GM18499 (cell line): ENCODE measurements at regions not wholly inside any gene's neighbourhood (a gene's known extent, or its start where the extent isn't known, plus 50 kb on each side); places are given as distances from the start of the nearest gene placed in this dataset.

Source experiments
- ATAC-seq: cut with Tn5 transposase; IDR thresholded peaks from one replicate; pipeline ENCODE4 v1.9.1; 2021; ENCODE audit warnings: moderate number of reproducible peaks; ENCODE audit not compliant: insufficient read depth, unreplicated experiment

DNA sequence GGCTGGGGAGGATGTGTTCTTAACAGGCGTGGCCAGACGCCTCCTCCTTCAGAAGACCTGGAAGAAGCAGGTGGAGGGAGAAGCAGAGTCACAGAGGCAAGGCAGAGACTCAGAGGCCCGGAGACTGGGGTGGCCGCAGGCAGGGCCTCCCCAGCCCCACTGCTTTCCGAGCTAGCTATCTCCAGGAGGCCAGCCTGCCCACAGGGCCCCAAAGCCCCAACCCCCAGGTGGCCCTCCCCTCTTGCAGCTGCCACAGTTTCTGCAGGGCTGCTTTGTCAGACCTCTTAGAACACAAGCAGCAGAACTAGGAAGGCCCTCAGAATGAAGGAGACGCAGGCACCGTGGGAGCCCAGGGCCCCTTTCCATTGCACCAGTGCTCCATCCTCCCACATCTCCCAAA, 69.0 kb upstream of the MLN start:
- ATAC-seq = no peak

DNA sequence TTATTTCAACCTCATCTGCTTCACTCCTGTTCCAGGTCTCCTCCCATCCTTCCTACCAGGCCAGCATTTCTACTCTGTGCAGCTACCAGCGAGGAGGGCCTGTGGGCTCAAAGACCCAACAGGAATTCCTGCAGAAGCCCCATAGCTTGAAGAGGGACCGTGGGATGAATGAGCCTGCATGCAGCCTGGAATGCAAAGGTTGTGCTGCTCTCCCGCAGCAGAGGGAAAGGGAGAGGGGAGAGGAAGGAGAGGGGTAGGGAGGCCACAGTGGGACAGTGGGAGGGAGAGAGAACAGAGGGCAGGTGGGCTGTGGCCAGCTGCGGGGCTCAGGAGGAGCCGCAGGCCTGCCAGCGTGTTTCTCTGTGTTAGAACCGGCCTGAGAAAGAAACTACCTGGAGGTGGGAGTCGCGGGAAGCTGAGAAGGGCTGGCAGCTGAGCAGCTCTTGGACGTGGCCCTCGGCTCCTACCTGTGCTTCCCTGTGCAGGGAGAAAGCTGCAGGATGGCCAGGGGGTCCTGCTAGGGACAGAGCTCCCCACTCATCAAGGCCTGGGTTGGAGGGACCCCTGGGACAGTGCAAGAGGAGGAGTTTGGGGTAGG, 66.1 kb upstream of the MLN start:
- no peak for ATAC-seq

DNA sequence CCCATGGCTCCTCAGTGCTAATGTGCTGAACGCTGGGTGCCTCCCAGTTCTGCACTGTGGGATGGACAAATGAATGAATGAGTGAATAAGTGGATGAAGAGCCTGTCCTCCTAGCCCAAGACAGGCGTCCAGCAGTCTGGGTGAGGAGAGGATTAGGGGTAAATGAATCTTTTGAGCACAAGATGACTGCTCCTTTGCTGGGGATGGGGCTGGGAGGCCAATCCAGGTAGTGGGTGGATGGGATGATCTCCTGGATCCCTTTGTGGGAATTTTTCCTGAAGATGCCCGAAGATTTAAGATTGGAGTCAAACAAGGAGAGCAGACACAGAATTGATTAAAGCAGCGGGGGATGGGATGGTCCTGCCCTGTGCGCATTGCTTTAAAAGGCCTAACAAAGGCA, 65.3 kb upstream of the MLN start:
- no peak for ATAC-seq

DNA sequence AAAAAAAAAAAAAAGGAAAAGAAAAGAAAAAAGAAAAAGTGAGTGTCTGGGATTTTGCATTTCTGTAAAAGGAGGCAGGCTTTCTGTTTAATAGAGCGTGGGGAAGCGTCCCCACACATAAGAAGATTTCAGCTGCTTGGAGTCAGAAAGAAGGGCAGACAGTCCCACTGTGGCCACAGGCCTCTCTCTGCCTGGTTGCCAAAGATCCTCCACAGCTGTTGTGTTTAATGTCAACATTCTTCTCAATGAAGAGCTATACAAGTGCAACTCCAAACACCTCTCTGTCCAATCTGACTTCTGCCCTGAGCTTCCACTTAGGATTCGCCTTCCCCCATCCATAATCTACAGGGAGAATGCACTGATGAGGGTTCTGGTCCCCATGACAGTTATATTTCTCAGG, 64.3 kb upstream of the MLN start:
- no peak for ATAC-seq

DNA sequence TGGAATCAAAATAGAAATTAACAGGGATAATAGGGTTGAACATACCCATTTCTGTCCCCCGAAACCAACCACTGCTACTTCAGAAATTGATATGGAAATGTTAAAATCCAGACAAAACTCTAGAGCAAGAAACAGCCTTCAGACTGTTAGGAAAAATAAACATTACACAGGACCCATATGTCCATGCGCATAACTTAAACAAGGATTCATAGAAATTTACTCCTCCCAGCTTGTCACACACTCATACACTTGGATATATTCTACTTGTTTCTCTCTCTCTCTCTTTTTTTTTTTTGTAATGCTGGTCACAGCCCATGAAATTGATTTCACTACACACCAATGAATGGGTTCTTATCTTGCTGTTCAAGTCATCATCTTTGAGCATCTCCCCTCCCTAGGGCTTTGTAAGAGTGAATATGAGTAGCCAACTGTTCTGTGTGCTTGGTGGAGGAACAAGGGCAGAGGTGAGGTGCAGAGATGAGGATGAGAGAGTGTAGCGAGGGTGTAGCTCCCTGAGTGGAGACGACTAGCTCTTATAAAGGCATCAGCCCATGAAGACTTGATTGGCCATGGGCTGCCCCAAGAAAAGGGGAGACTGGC, 61.8 kb upstream of the MLN start:
- no peak for ATAC-seq

DNA sequence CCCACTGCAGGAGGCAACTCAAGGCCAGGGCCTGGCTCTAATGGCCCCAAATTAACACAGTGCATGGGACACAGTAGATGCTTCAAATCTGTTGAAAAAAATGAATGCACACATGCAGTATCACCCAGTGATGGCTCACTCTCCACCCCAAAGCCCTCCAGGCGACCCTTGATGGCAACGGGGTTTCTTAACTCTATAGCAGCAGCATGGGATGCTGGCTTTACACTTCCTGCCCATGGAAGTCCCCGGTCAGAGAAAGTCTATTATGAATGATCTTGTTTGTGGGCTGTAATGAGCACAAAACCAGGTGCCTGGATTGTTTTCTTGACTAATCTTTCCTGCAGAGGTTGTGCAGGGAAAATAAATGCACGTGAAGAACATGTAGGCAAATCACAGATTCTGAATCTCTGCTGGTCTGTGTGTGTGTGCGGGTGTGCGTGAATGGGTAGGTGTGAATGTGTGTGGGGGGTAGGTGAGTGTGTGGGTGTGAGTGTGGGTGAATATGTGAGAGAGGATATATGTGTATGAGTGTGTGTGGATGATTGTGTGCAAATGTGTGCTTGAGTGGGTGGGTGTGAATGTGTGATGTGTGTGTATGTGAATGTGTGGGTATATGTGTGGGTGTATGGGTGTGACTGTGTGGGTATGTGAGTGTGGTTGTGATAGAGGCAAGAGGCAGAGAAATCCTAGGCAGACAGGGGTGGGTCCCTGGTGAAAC, 60.1 kb upstream of the MLN start:
- ATAC-seq = no peak

DNA sequence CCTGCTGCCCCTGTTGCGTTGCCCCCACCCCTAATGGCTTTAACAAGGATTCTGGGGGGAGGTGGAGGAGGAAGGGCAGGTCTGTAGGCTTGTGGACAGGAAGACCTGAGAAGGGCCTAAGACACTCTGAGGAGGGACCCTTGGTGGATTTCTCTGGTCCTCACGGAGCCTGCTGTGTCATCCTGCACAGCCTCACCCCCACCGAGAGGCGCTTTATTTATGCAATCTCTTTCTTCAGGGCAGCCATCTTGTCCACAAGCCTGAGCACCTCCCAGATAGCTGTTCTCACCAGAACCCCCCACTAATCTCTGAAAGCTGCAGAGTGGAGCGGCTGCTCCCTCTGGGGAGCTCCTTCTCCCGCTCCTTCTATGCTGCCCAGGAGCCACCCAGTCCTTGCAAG, 59.3 kb upstream of the MLN start:
- ATAC-seq = no peak

DNA sequence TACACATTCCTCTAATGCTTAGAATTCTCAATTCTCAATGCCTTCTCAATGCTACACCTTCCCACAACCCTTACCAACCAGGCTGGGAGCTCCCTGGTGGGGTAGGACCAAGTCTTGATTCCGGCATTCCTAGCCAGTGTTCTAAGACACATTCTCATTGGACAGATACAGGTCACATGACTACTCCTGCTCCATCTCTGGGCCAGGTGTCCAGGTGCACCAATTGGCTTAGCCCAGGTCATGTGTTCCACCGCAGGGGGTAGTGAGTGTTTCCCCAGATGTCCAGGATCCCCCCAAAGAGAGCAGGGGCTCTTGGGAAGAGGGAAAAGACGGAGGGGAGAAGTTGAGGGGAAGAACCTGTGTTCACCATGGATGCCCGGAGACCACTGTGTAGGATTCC, 58.7 kb upstream of the MLN start:
- no peak for ATAC-seq

DNA sequence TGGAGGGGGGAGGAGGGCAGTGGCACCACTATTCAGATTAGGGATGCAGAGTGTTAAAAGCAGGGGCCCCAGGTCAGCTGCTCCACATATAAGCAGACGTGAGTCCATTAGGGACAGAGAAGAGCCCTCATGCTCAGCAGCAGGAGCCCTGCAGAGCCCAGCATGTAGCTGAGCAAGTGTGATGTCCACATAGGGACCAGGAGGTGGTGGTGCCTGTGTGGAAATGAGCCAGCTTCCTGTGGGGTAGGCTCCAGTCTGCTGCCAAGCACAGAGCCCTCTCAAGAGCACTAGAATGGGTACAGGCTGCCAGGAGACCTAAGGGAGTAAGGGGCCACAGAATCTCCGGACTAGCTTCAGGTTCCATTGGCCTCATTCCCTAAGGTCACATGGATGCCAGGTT, 57.9 kb upstream of the MLN start:
- no peak for ATAC-seq

DNA sequence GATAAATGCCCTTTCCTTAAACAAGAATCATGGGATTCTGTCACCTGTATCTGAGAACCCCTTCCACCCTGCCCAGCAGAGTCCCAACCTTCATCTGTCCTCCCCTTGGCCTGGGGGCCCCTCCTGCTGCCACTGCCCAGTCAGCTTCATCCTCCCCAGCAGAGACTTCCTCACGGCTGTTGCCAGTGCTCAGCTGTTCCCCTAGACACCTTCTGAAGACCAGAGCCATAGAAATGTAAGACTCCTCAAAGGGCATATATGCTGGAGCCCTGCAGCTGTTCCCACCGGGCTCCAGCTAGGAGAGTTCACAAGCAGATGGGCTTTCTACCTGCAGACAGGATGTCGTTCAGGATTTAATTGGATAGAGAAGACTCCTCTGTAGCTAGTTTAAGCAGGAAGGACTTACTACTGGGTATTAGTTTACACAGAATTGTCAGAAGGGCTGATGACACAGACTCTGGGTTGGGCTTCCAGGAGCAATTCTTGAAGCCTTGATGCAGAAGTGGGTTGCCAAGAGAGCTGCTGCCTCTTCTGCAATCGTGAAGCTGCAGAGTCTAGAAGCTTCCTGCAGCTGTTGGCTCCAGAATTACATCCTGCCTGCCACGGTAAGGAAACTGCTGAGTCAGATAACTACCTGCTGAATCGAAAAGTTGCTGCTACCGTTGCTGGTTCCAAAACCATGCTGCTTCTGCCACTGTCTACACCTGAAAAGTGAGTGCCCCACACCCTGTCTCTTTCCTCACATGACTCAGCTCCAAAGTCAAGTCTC, 57.1 kb upstream of the MLN start:
- ATAC-seq = no peak

DNA sequence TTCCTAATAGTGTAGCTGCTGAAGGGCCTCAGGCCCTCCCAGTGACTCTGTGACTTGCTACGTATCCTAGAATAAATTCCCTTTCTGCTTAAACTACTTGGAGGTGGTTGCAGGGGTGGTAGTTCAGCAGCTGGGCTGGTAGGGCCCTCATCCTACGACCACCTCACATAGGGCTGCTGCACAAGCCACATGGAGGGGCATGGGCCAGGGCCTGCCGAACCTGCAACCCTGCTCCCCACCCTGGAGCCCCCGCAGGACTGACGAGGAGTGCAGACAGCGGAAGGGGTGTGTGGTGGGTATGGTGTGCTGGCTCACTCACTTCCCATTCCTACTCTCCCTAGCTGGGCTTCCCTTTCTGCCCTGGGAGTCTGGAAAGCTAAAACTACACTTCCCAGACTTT, 56.2 kb upstream of the MLN start:
- ATAC-seq = no peak

DNA sequence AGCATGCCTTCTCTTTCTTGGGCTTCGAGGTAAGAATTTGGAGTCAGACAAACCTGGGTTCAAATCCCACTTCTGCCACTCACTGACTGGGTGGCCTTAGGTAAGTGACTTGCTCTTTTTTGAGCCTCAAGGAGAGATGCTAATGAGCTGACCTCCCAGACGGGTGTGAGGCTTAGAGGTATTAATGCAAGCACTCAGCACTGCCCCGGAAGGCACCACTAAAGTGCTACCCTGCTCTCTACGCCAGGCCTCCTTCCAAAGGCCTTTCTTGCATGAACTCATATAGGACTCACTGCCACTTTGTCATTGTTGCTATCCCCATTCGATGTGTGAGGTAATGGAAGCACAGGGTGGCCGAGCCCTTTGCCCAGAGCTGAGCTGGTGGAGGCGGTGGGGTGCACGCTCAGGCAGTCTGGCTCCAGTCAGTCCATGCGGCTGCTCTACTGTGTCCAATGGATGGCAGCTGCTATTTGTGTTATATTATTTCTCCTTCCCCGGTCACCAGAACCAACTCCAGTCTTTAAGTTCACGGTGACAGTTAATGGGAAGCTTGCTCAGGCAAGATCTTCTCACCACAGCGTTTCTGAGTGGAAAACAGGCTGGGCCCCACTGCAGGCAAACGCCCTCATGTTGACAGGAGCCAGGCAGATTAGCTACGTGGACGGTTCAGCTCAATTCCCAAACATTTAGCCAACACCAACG, 55.2 kb upstream of the MLN start:
- no peak for ATAC-seq

DNA sequence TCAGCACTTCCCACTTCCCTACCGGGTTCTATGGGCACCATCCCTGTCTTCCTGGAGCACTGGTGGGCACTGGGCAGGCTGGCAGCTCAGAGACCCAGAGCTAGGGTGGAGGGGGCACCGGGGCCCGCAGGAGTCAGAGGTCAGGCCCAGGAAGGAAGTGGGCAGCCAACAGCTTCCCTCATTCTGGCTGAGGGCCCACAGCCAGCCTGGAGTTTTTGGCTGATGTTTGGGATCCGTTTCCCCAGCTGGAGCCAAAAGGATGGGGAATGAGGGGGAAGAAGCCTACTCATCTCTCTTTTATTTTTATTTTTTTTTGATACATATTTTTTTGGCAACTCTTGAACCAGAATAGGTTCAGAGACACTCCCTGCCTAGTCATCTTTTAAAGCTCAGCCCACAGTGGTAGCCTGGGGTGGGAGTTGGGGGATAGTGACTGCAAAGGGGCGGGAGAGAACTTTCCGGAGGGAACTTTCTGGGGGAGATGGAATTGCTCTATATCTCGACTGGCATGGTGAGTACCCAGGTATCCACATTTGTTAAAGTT, 54.2 kb upstream of the MLN start:
- ATAC-seq = no peak

DNA sequence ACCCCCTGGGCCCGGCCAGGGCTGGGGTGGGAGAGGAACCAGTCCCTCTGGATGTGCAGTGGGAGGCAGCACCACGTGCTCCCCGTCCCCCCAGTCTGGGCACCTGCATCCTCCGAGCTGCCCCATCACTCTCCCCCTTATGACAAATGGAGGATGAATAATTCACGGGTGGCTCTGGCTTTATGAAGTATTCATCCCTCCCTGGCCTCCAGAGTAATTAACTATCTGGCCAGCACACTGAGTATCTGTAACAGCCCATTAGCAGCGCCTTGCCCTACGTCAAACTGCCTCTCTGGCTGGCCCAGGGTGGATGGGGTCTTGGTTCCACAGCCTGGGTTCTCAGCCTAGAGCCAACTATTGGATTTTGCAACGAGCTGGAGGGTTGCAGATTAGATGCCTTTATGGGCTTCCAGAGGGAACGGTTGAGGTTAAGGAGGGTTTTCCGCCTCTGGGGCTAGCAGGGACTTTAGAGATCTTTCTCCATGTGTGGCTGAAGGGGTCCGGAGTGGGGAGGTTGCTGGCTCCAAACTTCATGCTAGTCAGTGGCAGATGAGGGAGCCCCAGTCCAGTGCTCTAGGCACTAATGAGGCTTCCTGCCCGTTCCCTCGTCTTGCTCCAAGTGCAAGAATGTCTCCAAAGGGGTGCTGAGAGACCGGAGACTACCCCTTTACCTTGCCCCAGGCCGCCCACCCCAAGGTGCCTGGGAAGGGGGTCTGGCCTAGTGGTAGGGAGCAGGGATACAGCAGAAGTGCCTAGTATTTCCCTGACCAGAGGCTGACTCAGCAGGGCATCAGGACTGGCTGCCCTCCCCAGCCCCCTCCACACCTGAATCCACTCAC, 53.5 kb upstream of the MLN start:
- ATAC-seq = no peak

DNA sequence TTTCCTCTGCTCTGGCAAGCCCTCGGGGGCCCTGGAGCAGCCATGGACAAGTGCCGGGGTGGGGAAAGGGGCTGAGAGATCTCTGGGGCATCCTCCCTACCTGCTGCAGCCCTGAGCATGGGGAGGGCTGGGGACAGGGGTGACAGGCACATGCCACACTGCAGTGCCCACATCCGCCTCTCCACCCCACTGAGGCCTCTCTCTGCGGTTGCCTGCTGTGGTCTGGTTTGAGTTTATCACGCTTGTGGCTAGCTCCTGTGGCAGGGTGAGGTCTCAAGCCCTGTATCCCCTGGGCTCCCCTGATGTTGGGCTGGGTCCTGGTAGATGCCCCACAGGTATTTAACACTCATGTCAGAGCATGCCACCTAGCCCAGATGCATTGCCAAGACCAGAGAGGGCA, 52.9 kb upstream of the MLN start:
- ATAC-seq = no peak

DNA sequence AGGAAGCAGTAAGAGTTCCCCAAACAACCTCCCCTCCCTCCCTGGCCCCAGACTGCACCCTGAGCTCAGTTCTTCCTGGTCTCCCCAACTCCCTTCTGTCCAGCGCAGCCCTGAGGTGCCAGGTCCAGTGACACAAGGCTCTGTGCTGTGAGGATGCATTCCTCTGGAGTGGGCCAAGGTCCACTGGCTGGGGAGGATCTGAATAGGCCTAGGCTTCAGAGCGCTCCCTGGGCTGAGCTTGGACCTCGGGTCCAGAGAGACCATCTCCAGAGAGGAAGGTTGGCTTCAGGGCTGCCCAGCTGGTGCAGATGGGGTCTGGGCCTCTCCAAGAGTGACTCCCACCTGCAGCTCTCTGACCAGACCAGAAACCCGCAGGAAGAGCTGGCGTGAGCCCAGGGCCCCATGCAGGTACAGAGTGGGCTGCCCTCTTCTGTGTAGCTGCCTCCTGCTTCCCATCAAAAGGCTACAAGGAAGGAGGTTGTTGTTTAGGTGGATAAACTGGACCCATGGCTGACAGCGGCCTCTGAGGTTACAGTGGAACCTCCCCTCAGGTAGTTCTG, 52.3 kb upstream of the MLN start:
- ATAC-seq = no peak

DNA sequence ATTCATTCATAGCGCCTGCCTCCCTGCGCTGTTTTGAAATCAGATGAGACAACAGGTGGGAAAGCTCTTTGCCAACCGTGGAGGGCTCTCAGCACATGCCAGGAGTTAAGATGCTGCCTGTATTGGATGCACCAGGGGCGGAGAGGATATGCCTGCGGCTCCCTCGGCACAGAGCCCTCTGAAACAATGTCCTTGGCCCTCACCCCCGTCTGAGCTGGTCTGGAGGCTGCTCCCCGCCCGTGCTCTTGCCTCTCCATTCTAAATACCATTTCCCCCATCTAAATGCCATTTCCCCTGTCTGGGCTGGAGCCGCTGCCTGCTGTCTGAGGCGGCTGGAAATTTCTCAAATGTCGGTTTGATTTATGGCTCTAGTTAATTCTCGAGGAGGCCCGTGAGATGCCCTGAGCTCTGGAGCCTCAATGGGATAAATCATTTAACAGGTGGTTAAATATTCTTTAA, 50.8 kb upstream of the MLN start:
- no peak for ATAC-seq

DNA sequence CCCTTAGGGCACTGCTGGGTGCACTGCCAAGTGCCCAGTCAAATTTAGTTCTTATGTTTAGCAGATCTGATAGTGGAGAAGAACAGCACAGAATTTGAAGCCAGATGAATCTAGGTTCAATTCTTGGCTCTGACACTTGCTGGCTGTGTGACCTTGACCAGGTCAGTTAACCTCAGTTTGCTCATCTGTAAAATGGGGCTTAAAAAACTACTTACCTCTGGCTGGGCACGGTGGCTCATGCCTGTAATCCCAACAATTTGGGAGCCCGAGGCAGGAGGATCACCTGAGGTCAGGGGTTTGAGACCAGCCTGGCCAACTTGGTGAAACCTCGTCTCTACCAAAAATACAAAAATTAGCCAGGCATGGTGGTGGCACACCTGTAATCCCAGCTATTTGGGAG, 49.9 kb upstream of the MLN start:
- no peak for ATAC-seq
